GM13977 (cell line): ENCODE measurements at regions not wholly inside any gene's neighbourhood (a gene's known extent, or its start where the extent isn't known, plus 50 kb on each side); places are given as distances from the start of the nearest gene placed in this dataset.

ENCODE experiments used
- DNase-seq: peaks from one replicate; pipeline ENCODE4 v3.0.0; 2012; ENCODE audit warnings: low spot score
- CTCF ChIP-seq: IDR thresholded peaks from 2 replicates; pipeline ENCODE4 v1.5.1; 2012; ENCODE audit warnings: mild to moderate bottlenecking, control low read depth; ENCODE audit not compliant: insufficient read depth; ENCODE audit errors: extremely low read depth, missing control alignments
- in situ Hi-C: fragments of 300-500 bp; cut with MboI; formaldehyde crosslinking; loops from one replicate; pipeline ENCODE4 v1.12.0; 2022; ENCODE audit warnings: low sequenced_read_pairs, low pct_unique_long_range_greater_than_20kb, mixed read lengths, inconsistent platforms; ENCODE audit not compliant: unreplicated experiment

GRCh38 chr11:112418438-112418837, 157.8 kb upstream of the PLET1 start:
- in situ Hi-C loops: no loop called here
- no peak for TF ChIP-seq CTCF
- DNase-seq: no peak

- DNase-seq: no peak
- in situ Hi-C loops: no loop called here
- TF ChIP-seq CTCF: no peak
These were observed 161.2 kb upstream of the PLET1 start for GRCh38 chr11:112421879-112422278.

GRCh38 chr11:112425121-112425520, 164.5 kb upstream of the PLET1 start:
- TF ChIP-seq CTCF: no peak
- DNase-seq: no peak

GRCh38 chr11:112437096-112437495, 176.4 kb upstream of the PLET1 start:
- no peak for TF ChIP-seq CTCF
- in situ Hi-C loops: no loop called here
- DNase-seq: no peak

More at GRCh38 chr11:112425121-112425520, 164.5 kb upstream of the PLET1 start:
- in situ Hi-C loops: no loop called here

GRCh38 chr11:112439614-112440013, 179.0 kb upstream of the PLET1 start:
- in situ Hi-C loops: no loop called here
- no peak for TF ChIP-seq CTCF

GRCh38 chr11:112440518-112440917, 179.9 kb upstream of the PLET1 start:
- peak; percentile 16 for TF ChIP-seq CTCF
- in situ Hi-C loops: no loop called here
- DNase-seq: no peak

More at GRCh38 chr11:112439614-112440013, 179.0 kb upstream of the PLET1 start:
- DNase-seq: no peak

- in situ Hi-C loops: no loop called here
- DNase-seq: no peak
- no peak for TF ChIP-seq CTCF
These were observed 187.5 kb upstream of the PLET1 start for GRCh38 chr11:112448168-112448567.
